ENCODE measurements at regions not wholly inside any gene's neighbourhood (a gene's known extent, or its start where the extent isn't known, plus 50 kb on each side); places are given as distances from the start of the nearest gene placed in this dataset.

- no peak overlapping the region for H3K4me3 ChIP-seq (ENCODE audit: low read length)
- H3K36me3 ChIP-seq (replicated peaks; ENCODE audit: low read depth, low read length) = no peaks in the 10 kb centered on the region
- H3K9me3 ChIP-seq (ENCODE audit: insufficient read depth, low read length) = no peaks in the 10 kb centered on the region
- H3K27me3 ChIP-seq (ENCODE audit: low read depth, low read length) = peaks cover 11% of the 10 kb centered on the region
- no peak overlapping the region for H3K27ac ChIP-seq (ENCODE audit: low read length)
- no peak overlapping the region for H3K9ac ChIP-seq (ENCODE audit: low read length)
- H2AFZ ChIP-seq (ENCODE audit: low read depth, low read length) = no peak overlapping the region
- H3K79me2 ChIP-seq (ENCODE audit: low read length) = no peaks in the 10 kb centered on the region
- H3K4me1 ChIP-seq (ENCODE audit: low read length) = peaks cover 12% of the 10 kb centered on the region
- H4K20me1 ChIP-seq (ENCODE audit: insufficient read depth, low read length) = no peaks in the 10 kb centered on the region
- TF ChIP-seq EZH2phosphoT487 (IDR thresholded peaks at IDR 0.05; ENCODE audit: low read depth) = no peak
- no peak for TF ChIP-seq CTCF (IDR thresholded peaks at IDR 0.05; ENCODE audit: low read depth, low read length)
- H3K4me2 ChIP-seq (ENCODE audit: low read length) = no peak overlapping the region
These were observed 557.6 kb downstream of the SATB2 start for GRCh38 chr2:198900141-198900540.

- no peaks in the 10 kb centered on the region for H3K79me2 ChIP-seq (ENCODE audit: low read length)
- no peaks in the 10 kb centered on the region for H3K9me3 ChIP-seq (ENCODE audit: insufficient read depth, low read length)
- no peak for TF ChIP-seq EZH2phosphoT487 (IDR thresholded peaks at IDR 0.05; ENCODE audit: low read depth)
- TF ChIP-seq CTCF (IDR thresholded peaks at IDR 0.05; ENCODE audit: low read depth, low read length) = no peak
- no peaks in the 10 kb centered on the region for H3K36me3 ChIP-seq (replicated peaks; ENCODE audit: low read depth, low read length)
- peaks cover 8% of the 10 kb centered on the region for H3K4me1 ChIP-seq (ENCODE audit: low read length)
- H2AFZ ChIP-seq (ENCODE audit: low read depth, low read length) = no peak overlapping the region
- H4K20me1 ChIP-seq (ENCODE audit: insufficient read depth, low read length) = no peaks in the 10 kb centered on the region
- no peaks in the 10 kb centered on the region for H3K27me3 ChIP-seq (ENCODE audit: low read depth, low read length)
- H3K27ac ChIP-seq (ENCODE audit: low read length) = no peak overlapping the region
- 0 out of 2 replicates have a peak overlapping the region, but pooled peaks have one; percentile 24 for H3K4me2 ChIP-seq (ENCODE audit: low read length)
- H3K9ac ChIP-seq (ENCODE audit: low read length) = no peak overlapping the region
- H3K4me3 ChIP-seq (ENCODE audit: low read length) = no peak overlapping the region
These were observed 567.2 kb downstream of the SATB2 start for GRCh38 chr2:198890490-198890889.

GRCh38 chr2:198883604-198884003 is 574.1 kb downstream of the SATB2 start:
- Histone ChIP-seq H4K20me1 (ENCODE audit: insufficient read depth, low read length) (no peaks in the 10 kb centered on the region), H2AFZ (ENCODE audit: low read depth, low read length) (no peak overlapping the region), H3K4me3 (ENCODE audit: low read length) (no peak overlapping the region), H3K36me3 (replicated peaks; ENCODE audit: low read depth, low read length) (no peaks in the 10 kb centered on the region), H3K79me2 (ENCODE audit: low read length) (no peaks in the 10 kb centered on the region), H3K9me3 (ENCODE audit: insufficient read depth, low read length) (no peaks in the 10 kb centered on the region), H3K27ac (ENCODE audit: low read length) (no peak overlapping the region), H3K27me3 (ENCODE audit: low read depth, low read length) (no peaks in the 10 kb centered on the region), H3K4me2 (ENCODE audit: low read length) (no peak overlapping the region), H3K9ac (ENCODE audit: low read length) (no peak overlapping the region), H3K4me1 (ENCODE audit: low read length) (no peaks in the 10 kb centered on the region)
- no peak for TF ChIP-seq CTCF (IDR thresholded peaks at IDR 0.05; ENCODE audit: low read depth, low read length)

- no peak overlapping the region for H3K4me2 ChIP-seq (ENCODE audit: low read length)
- H3K79me2 ChIP-seq (ENCODE audit: low read length) = no peaks in the 10 kb centered on the region
- H3K27me3 ChIP-seq (ENCODE audit: low read depth, low read length) = no peaks in the 10 kb centered on the region
- H3K9me3 ChIP-seq (ENCODE audit: insufficient read depth, low read length) = no peaks in the 10 kb centered on the region
- H3K36me3 ChIP-seq (replicated peaks; ENCODE audit: low read depth, low read length) = no peaks in the 10 kb centered on the region
- TF ChIP-seq CTCF (IDR thresholded peaks at IDR 0.05; ENCODE audit: low read depth, low read length) = no peak
- no peak for TF ChIP-seq EZH2phosphoT487 (IDR thresholded peaks at IDR 0.05; ENCODE audit: low read depth)
- no peak overlapping the region for H3K27ac ChIP-seq (ENCODE audit: low read length)
- H4K20me1 ChIP-seq (ENCODE audit: insufficient read depth, low read length) = no peaks in the 10 kb centered on the region
- H3K9ac ChIP-seq (ENCODE audit: low read length) = no peak overlapping the region
- H3K4me1 ChIP-seq (ENCODE audit: low read length) = no peaks in the 10 kb centered on the region
- no peak overlapping the region for H3K4me3 ChIP-seq (ENCODE audit: low read length)
- no peak overlapping the region for H2AFZ ChIP-seq (ENCODE audit: low read depth, low read length)
These were observed 576.8 kb downstream of the SATB2 start for GRCh38 chr2:198880986-198881385.

All from OCI-LY3 (cell line).